ENCODE measurements at regions not wholly inside any gene's neighbourhood (a gene's known extent, or its start where the extent isn't known, plus 50 kb on each side); places are given as distances from the start of the nearest gene placed in this dataset.

GRCh38 chr13:44257796-44258195 lies 115.8 kb upstream of the SERP2 start:
- DNase-seq (ENCODE audit: low read depth), result no peak

DNA sequence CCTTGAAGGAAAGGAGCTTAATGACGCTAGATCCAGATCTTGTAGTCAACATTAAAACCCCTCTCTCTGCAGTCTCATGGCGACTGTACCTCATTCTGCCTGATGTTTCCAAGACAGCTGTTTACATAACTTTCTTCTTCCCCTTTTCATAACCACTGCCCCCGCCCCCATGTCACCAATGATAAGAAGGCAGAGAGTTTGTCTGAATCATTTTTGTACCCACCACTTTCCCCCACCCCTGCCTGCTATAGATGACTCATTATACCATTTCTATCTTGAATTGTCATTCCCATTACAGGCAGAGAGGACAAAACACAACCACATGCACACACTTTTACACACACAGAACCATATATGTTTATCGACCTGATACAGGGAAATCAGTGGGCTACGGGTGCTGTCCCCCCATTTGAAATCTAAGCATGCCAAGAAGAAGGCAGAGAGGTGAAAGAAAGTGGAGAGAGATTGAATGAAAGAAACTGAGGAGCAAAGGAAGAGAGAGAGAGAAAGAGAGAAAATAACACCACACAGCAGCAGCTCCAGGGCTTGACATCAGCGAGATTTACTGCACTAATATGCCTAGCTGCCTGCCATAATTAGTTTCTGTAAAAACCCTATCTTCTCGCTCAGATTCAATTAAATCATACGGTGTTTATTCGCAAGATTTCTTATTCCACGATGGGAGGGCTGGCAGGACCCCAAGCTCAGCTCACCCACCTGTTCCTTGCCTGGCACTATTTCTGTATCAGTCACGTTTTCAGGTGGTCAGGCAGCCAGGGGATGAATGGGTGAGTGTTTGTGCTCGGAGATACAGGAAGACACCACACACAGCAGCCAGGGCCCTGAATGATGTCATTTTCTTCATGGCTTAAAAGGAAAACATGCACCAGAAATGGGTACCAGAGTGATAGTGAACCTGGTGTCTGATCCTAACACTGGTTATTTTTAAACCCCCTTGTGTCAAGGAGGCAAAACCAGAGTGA lies 114.3 kb upstream of the SERP2 start:
- DNase-seq (ENCODE audit: low read depth), result peak; percentile 18

DNA sequence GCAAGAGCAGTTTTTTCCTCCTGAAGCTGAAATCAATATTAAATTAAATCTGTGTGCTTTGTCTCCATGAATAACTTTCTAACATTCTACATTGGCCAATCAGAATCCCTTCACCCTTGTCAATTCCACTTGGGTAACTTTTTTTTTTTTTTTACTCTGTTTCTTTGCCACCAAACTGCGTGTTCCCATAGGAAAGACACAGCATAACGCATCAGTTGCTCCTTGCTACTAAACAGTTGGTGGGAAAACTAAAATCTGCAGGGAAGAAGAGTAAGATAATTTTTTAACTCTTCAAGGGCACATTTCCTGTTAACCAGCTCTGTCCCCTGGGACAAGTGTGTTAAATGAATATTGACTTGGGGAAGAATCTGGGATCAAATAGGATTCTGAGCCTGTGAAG lies 113.3 kb upstream of the SERP2 start:
- no peak for DNase-seq (ENCODE audit: low read depth)

- no peak for DNase-seq (ENCODE audit: low read depth)
These were observed 109.6 kb upstream of the SERP2 start for GRCh38 chr13:44263751-44264620.

DNA sequence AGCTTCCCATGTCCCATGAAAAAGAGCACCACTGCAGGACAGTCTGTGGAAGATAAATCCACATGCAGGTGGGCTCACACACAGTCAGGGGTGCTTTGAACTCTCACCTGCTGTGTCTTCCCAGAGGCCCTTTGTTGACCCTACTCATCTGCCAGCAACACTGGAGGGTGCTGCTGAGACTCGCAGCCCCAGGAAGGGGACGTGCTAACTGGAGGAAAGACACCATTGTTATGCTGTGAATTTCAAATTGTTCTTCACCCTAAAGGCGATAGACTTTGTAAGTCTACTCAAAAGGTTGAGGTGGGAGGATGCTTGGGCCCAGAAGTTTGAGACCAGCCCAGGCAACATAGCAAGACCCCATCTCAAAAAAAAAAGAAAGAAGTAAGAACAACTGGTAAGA lies 107.3 kb upstream of the SERP2 start:
- DNase-seq (ENCODE audit: low read depth), result no peak

GRCh38 chr13:44266772-44267171 lies 106.9 kb upstream of the SERP2 start:
- DNase-seq (ENCODE audit: low read depth), result no peak

GRCh38 chr13:44267203-44267602 lies 106.4 kb upstream of the SERP2 start:
- no peak for DNase-seq (ENCODE audit: low read depth)

DNA sequence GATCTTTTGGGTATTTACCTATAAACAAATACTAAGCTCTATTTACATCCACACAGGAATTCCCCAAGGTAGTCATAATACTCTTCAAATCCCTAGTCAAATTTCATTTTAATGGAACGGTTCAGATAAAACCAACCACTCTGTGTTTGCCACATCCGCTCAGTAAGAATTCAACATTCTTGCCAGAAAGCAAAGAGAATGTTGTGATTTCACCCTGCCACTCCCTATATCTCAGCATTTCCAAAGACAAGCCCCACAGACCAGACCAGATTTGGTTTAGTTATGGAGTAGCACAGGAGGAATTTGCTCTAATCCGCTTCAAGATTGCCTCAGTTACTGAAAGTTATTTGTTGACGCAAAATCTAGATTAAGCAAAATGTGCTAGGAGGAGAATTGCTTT lies 105.6 kb upstream of the SERP2 start:
- no peak for DNase-seq (ENCODE audit: low read depth)

- DNase-seq (ENCODE audit: low read depth), result no peak
These were observed 104.6 kb upstream of the SERP2 start for GRCh38 chr13:44268980-44269379.

DNA sequence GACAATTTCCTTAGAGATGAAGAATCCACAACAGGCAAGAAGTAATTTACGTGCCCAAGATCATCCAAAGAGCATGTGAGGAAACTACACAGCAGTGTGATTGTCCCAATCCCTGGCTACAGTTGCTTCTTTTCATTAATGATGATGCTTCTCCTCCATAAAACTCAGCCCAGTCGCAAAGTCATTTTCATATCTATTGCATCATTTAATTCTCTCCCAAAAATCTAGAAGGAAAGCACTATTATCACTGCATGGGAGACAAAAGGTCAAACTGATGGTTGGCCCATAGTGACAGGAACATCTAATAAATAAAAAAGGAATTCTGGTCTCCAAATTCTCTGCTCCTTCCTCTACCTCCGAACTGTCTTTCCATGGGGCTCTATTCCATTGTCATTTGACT lies 103.5 kb upstream of the SERP2 start:
- no peak for DNase-seq (ENCODE audit: low read depth)

DNA sequence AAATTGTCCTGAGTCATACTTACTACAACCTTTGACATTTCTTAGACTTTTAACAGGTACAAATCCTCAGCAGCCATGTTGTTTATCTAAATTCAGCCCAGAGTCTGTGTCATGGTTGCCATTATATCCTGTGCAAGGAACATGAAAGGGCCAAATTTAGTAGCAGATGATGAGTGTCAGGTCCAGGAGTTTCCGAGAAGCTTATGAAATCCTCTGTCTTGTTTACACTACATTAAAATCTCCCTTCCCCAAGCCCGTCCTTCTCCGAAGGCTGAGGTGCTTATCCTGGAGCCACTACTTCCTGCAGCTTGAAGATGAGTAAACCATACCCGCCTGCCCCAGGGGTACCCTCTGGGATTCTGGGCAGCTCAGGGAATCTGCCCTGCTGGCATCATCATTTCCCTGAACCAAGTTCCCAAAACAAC lies 102.6 kb upstream of the SERP2 start:
- no peak for DNase-seq (ENCODE audit: low read depth)

GRCh38 chr13:44271473-44271872 lies 102.2 kb upstream of the SERP2 start:
- no peak for DNase-seq (ENCODE audit: low read depth)

DNA sequence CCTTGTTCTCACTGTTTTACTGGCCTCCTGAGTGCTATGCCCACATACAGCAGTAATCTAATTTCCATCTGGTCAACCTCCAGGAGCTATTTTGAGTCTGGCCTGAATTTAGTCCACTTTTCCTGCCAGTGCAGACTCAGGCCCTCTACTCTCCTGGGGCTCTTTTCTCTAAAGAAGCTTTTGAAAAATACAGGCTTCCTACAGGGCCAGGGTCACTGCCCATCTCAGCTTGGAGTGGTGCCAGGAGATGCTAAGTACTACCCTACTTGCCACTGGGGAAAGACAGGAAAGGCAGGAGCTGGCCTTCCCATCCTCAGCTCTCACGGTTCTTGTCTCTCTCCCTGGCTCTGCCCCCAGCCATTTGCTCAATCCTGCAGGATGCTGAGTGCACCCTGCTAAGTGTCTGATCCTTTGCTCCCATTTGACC lies 101.7 kb upstream of the SERP2 start:
- no peak for DNase-seq (ENCODE audit: low read depth)

- DNase-seq (ENCODE audit: low read depth), result no peak
These were observed 100.9 kb upstream of the SERP2 start for GRCh38 chr13:44272692-44273091.

- DNase-seq (ENCODE audit: low read depth), result no peak
These were observed 100.4 kb upstream of the SERP2 start for GRCh38 chr13:44273216-44273615.

- no peak for DNase-seq (ENCODE audit: low read depth)
These were observed 99.4 kb upstream of the SERP2 start for GRCh38 chr13:44273991-44274770.

GRCh38 chr13:44274771-44275205 lies 98.8 kb upstream of the SERP2 start:
- DNase-seq (ENCODE audit: low read depth), result no peak

DNA sequence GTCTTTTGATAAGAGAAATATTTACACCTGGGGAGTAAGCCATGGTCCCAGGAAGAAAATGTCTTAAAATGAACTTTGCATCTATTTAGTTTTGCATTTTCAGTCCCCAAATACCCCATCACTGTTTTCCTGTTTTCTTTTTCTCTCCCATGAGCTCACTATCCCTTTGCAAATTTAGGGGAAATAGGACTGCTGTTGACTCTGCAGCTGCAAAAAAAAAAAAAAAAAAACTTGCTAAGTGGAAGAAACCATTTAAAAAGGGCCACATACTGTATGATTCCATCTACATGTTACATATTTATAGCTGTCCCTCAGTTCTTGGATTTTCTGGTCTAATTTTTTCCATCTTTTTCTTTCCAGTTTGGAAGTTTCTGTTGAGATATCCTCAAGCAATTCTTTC lies 98.2 kb upstream of the SERP2 start:
- no peak for DNase-seq (ENCODE audit: low read depth)

DNA sequence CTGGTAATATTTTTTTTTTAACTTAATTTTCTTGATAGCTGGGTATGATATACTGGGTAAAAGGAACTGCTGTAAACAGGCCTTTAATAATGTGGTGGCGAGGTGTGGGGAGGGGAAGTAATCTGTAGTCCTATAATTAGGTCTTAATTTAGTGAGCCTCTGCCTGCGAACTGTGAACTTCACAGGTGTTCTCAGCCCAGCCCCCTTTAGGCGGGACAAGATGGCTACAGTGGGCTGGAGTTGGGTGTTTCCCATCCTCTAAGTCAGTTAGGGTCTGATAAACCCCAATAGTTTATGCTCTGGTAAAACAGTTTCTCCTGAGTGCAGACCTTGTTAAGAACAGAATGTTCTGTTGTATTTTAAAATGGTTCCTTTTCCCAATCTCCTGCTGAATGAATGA lies 97.6 kb upstream of the SERP2 start:
- no peak for DNase-seq (ENCODE audit: low read depth)

- no peak for DNase-seq (ENCODE audit: low read depth)
These were observed 96.2 kb upstream of the SERP2 start for GRCh38 chr13:44277459-44277858.

GRCh38 chr13:44278166-44278565 lies 95.5 kb upstream of the SERP2 start:
- no peak for DNase-seq (ENCODE audit: low read depth)

GRCh38 chr13:44280456-44280855 lies 93.2 kb upstream of the SERP2 start:
- DNase-seq (ENCODE audit: low read depth), result no peak
